GM12873 (cell line): ENCODE measurements at regions not wholly inside any gene's neighbourhood (a gene's known extent, or its start where the extent isn't known, plus 50 kb on each side); places are given as distances from the start of the nearest gene placed in this dataset.

Experiments used
- TF ChIP-seq, protein P1 (sequence below): IDR thresholded peaks from 2 replicates; pipeline ENCODE4 v1.5.1; 2012; ENCODE audit warnings: low read depth, mild to moderate bottlenecking, moderate library complexity, low read length, control low read depth; ENCODE audit not compliant: insufficient read depth; ENCODE audit errors: missing control alignments

DNA sequence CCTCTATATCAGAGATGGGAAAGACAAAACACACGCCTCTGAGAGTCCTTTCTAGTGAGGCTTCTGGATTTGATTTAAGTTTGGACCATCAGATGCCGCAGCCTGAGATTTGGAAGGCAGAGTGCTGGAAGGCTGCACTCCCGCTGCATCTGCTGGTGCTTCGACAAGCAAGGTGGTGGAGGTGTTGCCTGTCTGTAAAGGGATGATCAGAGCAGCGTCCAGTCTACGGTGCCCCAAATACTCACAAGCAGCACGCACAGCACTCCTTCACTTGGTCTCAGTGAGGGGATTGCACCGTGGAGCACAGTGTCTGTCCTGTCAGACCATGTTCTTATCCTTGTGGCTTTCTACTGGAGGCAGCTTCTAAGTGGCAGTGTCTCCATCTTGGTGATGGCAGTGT, 221.4 kb downstream of the GADD45G start:
- TF ChIP-seq, protein P1, sequence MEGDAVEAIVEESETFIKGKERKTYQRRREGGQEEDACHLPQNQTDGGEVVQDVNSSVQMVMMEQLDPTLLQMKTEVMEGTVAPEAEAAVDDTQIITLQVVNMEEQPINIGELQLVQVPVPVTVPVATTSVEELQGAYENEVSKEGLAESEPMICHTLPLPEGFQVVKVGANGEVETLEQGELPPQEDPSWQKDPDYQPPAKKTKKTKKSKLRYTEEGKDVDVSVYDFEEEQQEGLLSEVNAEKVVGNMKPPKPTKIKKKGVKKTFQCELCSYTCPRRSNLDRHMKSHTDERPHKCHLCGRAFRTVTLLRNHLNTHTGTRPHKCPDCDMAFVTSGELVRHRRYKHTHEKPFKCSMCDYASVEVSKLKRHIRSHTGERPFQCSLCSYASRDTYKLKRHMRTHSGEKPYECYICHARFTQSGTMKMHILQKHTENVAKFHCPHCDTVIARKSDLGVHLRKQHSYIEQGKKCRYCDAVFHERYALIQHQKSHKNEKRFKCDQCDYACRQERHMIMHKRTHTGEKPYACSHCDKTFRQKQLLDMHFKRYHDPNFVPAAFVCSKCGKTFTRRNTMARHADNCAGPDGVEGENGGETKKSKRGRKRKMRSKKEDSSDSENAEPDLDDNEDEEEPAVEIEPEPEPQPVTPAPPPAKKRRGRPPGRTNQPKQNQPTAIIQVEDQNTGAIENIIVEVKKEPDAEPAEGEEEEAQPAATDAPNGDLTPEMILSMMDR: no peak

DNA sequence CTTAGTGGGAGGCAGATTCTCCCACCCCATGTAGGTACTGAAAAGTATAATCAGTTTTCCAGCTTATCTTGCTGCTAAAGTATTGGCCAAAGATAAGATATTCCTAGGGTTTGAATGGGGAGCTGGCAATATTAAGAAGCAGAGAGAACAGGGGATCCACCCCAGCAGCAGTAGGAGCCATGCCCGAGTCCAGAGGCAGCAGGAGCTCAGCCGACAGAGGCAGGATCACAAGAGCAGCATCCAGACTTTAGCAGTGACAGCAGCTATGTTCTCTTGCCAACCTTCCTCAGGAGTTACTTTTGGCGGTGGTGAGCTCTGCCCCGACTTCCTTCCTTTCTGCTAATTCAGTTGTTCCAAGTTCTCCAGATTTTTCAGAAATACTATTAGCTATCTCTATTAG, 224.5 kb downstream of the GADD45G start:
- TF ChIP-seq, protein P1: no peak

DNA sequence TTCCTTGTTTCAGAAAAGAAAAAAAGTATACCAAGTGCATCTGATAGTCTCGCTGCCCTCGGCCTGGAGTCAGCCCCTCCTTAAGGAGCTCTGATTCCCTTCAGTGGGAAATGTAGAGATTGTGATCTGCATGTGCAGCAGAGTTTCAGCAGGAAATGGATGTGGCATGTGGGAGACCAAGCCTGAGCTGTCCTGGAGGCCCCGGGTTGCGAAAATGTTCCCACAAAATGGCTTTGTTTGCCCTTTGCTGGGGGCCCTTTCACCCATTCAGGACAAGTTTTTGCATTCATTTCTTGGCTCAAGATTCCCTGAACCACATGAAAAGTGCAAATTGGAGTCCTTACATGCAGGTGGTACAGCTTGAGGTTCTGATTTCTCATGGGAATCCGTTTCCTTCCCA, 230.9 kb downstream of the GADD45G start:
- TF ChIP-seq, protein P1: no peak

DNA sequence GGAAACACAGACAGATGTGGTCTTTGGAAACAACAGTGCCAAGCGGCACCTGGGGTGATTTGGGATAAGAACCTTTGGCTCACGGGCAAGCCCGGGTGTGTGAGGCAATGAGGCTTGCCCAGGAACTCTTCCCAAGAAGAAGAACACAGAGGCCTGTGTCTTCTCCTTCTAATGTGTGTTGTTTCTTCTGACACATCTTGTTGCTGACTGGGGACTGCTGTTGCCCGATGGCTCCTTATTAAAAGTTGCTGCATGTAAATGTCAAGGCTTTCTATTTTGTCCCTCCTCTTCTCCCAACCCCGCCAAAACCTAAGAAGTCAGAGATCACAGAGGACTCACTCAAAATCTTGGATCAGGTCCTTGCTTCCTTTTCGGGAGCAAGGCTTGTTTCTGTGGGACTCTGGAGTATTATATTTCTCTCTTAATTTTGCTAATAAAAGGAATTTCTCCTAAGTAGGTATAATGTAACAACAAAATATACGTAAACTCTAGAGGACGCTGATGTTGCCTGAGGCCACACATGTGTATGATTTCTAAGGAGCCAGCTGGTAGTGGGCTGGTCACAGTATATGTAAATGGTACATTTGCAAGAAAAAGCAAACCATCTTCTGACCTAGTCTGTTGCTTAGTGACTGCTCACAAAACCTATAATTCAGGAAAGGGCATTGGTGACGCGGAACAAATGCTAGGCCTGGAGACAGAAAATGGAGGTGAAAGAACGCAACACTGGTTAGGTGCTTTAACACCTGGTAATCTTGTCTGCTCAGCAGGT, 232.5 kb downstream of the GADD45G start:
- TF ChIP-seq, protein P1: no peak

DNA sequence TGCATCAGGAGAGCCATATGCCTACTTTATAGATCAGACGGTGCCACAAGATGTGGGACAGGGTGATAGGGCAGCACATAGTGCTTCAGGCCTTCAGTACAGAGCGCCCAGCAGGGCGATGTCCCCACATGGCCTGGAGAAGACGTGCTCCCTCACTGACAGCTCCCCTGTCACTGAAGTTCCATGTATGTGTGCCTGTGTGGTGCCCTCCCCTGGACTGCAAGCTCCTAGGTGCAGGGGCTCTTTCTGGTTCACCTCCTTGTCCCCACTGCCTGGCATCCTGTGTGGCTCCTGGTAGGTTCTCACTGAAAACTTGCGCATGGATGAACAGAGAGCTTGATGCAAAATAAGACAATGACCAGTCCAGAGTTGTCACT, 233.1 kb downstream of the GADD45G start:
- TF ChIP-seq, protein P1: no peak

DNA sequence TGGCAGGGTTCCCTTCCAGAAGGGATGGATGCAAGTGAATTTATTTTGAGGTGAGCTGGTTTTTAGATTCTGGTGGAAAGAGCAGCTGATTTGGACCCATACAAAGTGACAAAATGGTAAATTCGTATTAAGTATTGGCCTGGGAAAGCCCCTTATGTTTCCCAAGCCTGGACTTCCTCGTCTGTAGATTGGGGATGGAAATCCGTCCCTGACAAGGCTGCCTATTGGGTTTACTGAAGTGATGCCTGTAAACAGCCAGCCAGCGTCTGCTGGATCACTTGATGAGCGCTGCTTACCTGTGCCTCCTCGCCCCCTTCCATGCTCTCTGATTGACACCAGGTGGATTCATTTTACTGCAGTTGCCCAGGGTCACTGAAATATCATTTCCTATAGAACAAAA, 233.8 kb downstream of the GADD45G start:
- TF ChIP-seq, protein P1: no peak

DNA sequence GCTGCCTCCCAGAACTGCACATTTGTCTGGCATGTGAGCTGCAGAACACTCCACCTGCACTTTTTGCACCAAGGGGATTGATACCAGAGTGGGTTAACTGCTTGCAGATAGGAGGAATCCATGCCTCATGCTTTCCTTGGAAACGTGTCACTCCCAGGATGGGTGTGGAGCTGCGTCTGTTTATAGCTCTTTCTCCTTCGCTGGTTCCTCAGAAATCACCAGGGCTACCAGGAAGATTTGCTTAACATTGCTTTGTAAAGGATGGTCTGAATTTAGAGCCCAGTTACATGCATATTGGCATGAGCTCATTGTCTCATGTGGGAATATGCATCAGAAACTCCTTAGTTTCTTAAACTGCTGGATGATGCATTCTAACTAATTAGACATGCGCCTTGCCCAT, 234.6 kb downstream of the GADD45G start:
- TF ChIP-seq, protein P1: no peak
